K562 (cell line): ENCODE measurements at regions not wholly inside any gene's neighbourhood (a gene's known extent, or its start where the extent isn't known, plus 50 kb on each side); places are given as distances from the start of the nearest gene placed in this dataset.

Source experiments
- ATAC-seq: fragments of 200-7000 bp; cut with Tn5 transposase; 3 replicates; pipeline ENCODE4 v1.9.1; 2020; ENCODE audit warnings: moderate library complexity
- BruUV-seq: library from RNA; stranded (reverse); fragments of 400-500 nt; replicated peaks from 2 replicates; lab custom pipeline; 2021; lab: Mats Ljungman, UMichigan
- CTCF ChIA-PET: fragments of 300-600 bp; formaldehyde crosslinking; extraction: SDS; loops from one replicate; lab custom pipeline; 2021; ENCODE audit warnings: low intra/inter-chr PET ratio; lab: Yijun Ruan, JAX
- POLR2A ChIA-PET: fragments of 300-600, 350-650 bp; sonication (Branson Sonifier 250); formaldehyde crosslinking; extraction: SDS; loops from one replicate; lab custom pipeline; 2021; ENCODE audit warnings: antibody characterized with exemption, inconsistent platforms; lab: Yijun Ruan, JAX
- DNase-seq, 4 experiments: peaks; one replicate each; pipeline versions ENCODE4 v3.0.0 to v3.0.0-alpha.2; 2011 to 2018; ENCODE audit warnings: low spot score in 3 of 4, mixed read lengths in 3 of 4; ENCODE audit errors: extremely low read depth in 1 of 4
- FAIRE-seq: peaks from 2 replicates; lab custom pipeline; 2011; peaks lifted over from hg19 to GRCh38; lab: Jason Lieb, UNC
- H2AFZ ChIP-seq: 2 replicates; pipeline ENCODE4 v1.6.0; 2011; ENCODE audit warnings: low read depth, low read length, control low read depth, inconsistent platforms
- H3K27ac ChIP-seq: fragments of 200-600 bp; 3 replicates; pipeline ENCODE4 v1.8.0; 2011; ENCODE audit warnings: low read depth, mild to moderate bottlenecking, control low read depth, inconsistent platforms, low read length, moderate library complexity, mixed read lengths; ENCODE audit errors: extremely low read depth
- H3K27me3 ChIP-seq, 2 experiments: fragments of 300-600 bp in 1 of 2; 2 replicates in 1 of 2; 3 replicates in 1 of 2; pipeline versions ENCODE4 v1.6.0 to v1.8.0; 2011; ENCODE audit warnings: inconsistent platforms in 2 of 2, low read length in 2 of 2, mild to moderate bottlenecking in 1 of 2, mixed read lengths in 1 of 2, moderate library complexity in 1 of 2; ENCODE audit not compliant: control insufficient read depth in 2 of 2, insufficient read depth in 2 of 2
- H3K36me3 ChIP-seq: fragments of 300-600 bp; 3 replicates; pipeline ENCODE4 v1.8.0; 2011; ENCODE audit warnings: mild to moderate bottlenecking, low read length, inconsistent platforms; ENCODE audit not compliant: control insufficient read depth, insufficient read depth
- H3K4me1 ChIP-seq, 2 experiments: fragments of 200-600 bp in 1 of 2; replicated peaks in 1 of 2; 2 replicates in 1 of 2; 3 replicates in 1 of 2; pipeline versions ENCODE4 v1.5.1 to v1.8.0; 2011; ENCODE audit warnings: inconsistent platforms in 2 of 2, low read length in 2 of 2, mild to moderate bottlenecking in 1 of 2, mixed read lengths in 1 of 2, moderate library complexity in 1 of 2; ENCODE audit not compliant: control insufficient read depth in 2 of 2, insufficient read depth in 2 of 2
- H3K4me2 ChIP-seq: 2 replicates; pipeline ENCODE4 v1.6.1; 2011; ENCODE audit warnings: low read length, control low read depth, inconsistent platforms, mixed read lengths; ENCODE audit not compliant: insufficient read depth
- H3K4me3 ChIP-seq: fragments of 200-600 bp; sonication (generic), shearing (Covaris generic); 2 replicates; pipeline ENCODE4 v1.5.1; 2016; ENCODE audit warnings: control low read depth, inconsistent platforms
- H3K79me2 ChIP-seq: fragments of 200-600 bp; 3 replicates; pipeline ENCODE4 v1.8.0; 2011; ENCODE audit warnings: low read length, inconsistent platforms; ENCODE audit not compliant: control insufficient read depth, insufficient read depth
- H3K9ac ChIP-seq, 2 experiments: 2 replicates each; pipeline versions ENCODE4 v1.6.0 to v1.6.1; 2011; ENCODE audit warnings: low read depth in 2 of 2, low read length in 2 of 2, control low read depth in 1 of 2, inconsistent platforms in 1 of 2, mild to moderate bottlenecking in 1 of 2, mixed read lengths in 1 of 2; ENCODE audit not compliant: insufficient read depth in 1 of 2
- H3K9me1 ChIP-seq: one replicate; pipeline ENCODE4 v1.6.0; 2011; ENCODE audit warnings: inconsistent platforms, mild to moderate bottlenecking, low read length, moderate library complexity; ENCODE audit not compliant: control insufficient read depth, insufficient read depth
- H3K9me3 ChIP-seq: replicated peaks from 2 replicates; pipeline ENCODE4 v1.5.1; 2011; ENCODE audit warnings: low read depth, low read length, inconsistent platforms; ENCODE audit not compliant: control insufficient read depth, insufficient read depth
- H4K20me1 ChIP-seq: replicated peaks from 2 replicates; pipeline ENCODE4 v1.6.1; 2011; ENCODE audit warnings: low read length, inconsistent platforms, mixed read lengths; ENCODE audit not compliant: control insufficient read depth, insufficient read depth
- CBX1 ChIP-seq: sonication (generic); IDR thresholded peaks from 2 replicates; pipeline ENCODE4 v1.6.1; 2016; ENCODE audit warnings: antibody characterized with exemption, low read depth, mild to moderate bottlenecking
- FOXA1 ChIP-seq: fragments of 450-650 bp; IDR thresholded peaks from 2 replicates; pipeline ENCODE4 v1.6.1; 2016; ENCODE audit warnings: mild to moderate bottlenecking, borderline replicate concordance
- POLR2AphosphoS2 ChIP-seq: IDR thresholded peaks from 2 replicates; pipeline ENCODE4 v1.6.1; 2012; ENCODE audit warnings: low read length, improper control_type of control experiment
- RBM39 ChIP-seq: fragments of 200-400 bp; formaldehyde crosslinking; optimal IDR thresholded peaks from 2 replicates; pipeline ENCODE3; 2018; ENCODE audit warnings: low read depth, low read length
- ZNF318 ChIP-seq, 2 experiments: fragments of 450-650 bp; IDR thresholded peaks; 2 replicates each; pipeline ENCODE4 v1.6.1; 2016; ENCODE audit warnings: mild to moderate bottlenecking in 2 of 2, borderline replicate concordance in 1 of 2, low read depth in 1 of 2, moderate library complexity in 1 of 2
- ZNF644 ChIP-seq: fragments of 200-800 bp; sonication (Bioruptor generic); IDR thresholded peaks from 2 replicates; pipeline ENCODE4 v1.6.1; 2016; ENCODE audit warnings: low read depth, missing genetic modification characterization, missing compliant biosample characterization
- WGBS: fragments of 100-300 bp; shearing (Covaris generic); methylation state at CpG from one replicate; pipeline ENCODE4 v1.1.6; 2016; ENCODE audit warnings: low coverage, mixed read lengths; ENCODE audit not compliant: insufficient coverage; ENCODE audit errors: missing lambda C conversion rate; 5-methylcytosine and 5-hydroxymethylcytosine counted together
- in situ Hi-C: fragments of 300-500 bp; cut with MboI; formaldehyde crosslinking; loops from 4 replicates; pipeline ENCODE4 v1.15.0; 2018; ENCODE audit warnings: inconsistent platforms, mixed read lengths
- intact Hi-C: fragments of 100-400 bp; cut with micrococcal nuclease; formaldehyde crosslinking; loops from 2 replicates; pipeline ENCODE4 v1.14.2; 2022

- WGBS, result 2% methylated on average over 3 of the region's 3 CpGs
- POLR2A ChIA-PET, result interaction anchor here (0.8 kb wide), 1 partner anchor 21 kb away, joined by 3 read pairs; no protein-coding TSS in a partner anchor
- TF ChIP-seq POLR2AphosphoS2, result no peak
- no peak for TF ChIP-seq RBM39
- Histone ChIP-seq H3K9me1 (no peaks in the 10 kb centered on the region), H3K4me3 (no peak overlapping the region), H3K79me2 (no peaks in the 10 kb centered on the region), H3K27me3 (no peaks in the 10 kb centered on the region), H3K9me3 (no peaks in the 10 kb centered on the region; the same call in 1 of the 2 replicates), H3K36me3 (no peaks in the 10 kb centered on the region), H3K4me2 (no peak overlapping the region), H2AFZ (no peak overlapping the region), H3K4me1 (no peaks in the 10 kb centered on the region), H3K27ac (no peak overlapping the region), H3K9ac (no peak overlapping the region), H4K20me1 (no peaks in the 10 kb centered on the region)
- no TSS peak for BruUV-seq
- DNase-seq (no peak), FAIRE-seq (no peak), ATAC-seq (no peak)
- intact Hi-C loops (no loop called here), in situ Hi-C loops (no loop called here)
- CTCF ChIA-PET, result no interaction called here
These were observed 286.4 kb upstream of the SMIM31 start for GRCh38 chr4:164467493-164467892.

GRCh38 chr4:164481306-164482091, 272.4 kb upstream of the SMIM31 start:
- Histone ChIP-seq H3K9me3 (no peaks in the 10 kb centered on the region), H4K20me1 (no peaks in the 10 kb centered on the region), H3K27ac (no peak overlapping the region), H3K4me1 (no peaks in the 10 kb centered on the region), H3K36me3 (no peaks in the 10 kb centered on the region), H3K4me3 (no peak overlapping the region), H3K9me1 (no peaks in the 10 kb centered on the region), H2AFZ (no peak overlapping the region), H3K4me2 (no peak overlapping the region), H3K9ac (no peak overlapping the region), H3K27me3 (no peaks in the 10 kb centered on the region), H3K79me2 (no peaks in the 10 kb centered on the region)
- ChIA-PET CTCF (no interaction called here), POLR2A (no interaction called here)
- in situ Hi-C loops, result no loop called here
- intact Hi-C loops, result no loop called here
- FAIRE-seq, result no peak
- DNase-seq, result no peak
- ATAC-seq, result no peak
- WGBS, result 2% methylated on average over 4 of the region's 4 CpGs
- BruUV-seq, result no TSS peak
- no peak for TF ChIP-seq ZNF318 (IDR thresholded peaks at IDR 0.05; ENCODE audit: borderline replicate concordance in 1 of 2, low read depth in 1 of 2)
- no peak for TF ChIP-seq CBX1
- no peak for TF ChIP-seq FOXA1
- no peak for TF ChIP-seq ZNF644 (tag)
